DMS153 treated with DMSO at 0.1 percent for 48 hours (cell line): ENCODE measurements at regions not wholly inside any gene's neighbourhood (a gene's known extent, or its start where the extent isn't known, plus 50 kb on each side); places are given as distances from the start of the nearest gene placed in this dataset.

Source experiments
- DNase-seq: peaks from one replicate; lab custom pipeline; 2025; ENCODE audit not compliant: unreplicated experiment; lab: John Stamatoyannopoulos, UW

GRCh38 chr19:30169196-30169900 lies 202.8 kb upstream of the ZNF536 start:
- no peak for DNase-seq

GRCh38 chr19:30170081-30170480 lies 202.1 kb upstream of the ZNF536 start:
- DNase-seq: no peak

- no peak for DNase-seq
Measured at GRCh38 chr19:30170495-30171137, 201.6 kb upstream of the ZNF536 start.

DNA sequence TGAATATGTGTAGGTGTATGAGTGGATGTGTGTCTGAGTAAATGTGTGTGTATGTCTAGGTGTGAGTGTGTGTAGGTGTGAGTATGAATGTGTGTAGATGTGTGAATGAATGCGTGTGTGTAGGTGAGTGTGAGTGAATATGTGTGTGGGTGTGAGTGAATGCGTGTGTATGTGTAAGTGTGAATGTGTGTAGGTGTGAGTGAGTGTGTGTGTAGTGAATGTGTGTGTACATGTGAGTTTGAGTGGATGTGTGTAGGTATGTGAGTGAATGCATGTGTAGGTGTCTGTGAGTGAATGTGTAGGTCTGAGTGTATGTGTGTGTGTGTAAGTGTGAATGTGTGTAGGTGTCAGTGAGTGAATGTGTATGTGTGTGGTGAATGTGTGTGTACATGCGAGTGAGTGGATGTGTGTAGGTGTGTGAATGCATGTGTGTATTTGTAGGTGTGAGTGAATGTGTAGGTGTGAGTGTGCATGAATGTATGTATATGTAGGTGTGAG lies 201.0 kb upstream of the ZNF536 start:
- no peak for DNase-seq

DNA sequence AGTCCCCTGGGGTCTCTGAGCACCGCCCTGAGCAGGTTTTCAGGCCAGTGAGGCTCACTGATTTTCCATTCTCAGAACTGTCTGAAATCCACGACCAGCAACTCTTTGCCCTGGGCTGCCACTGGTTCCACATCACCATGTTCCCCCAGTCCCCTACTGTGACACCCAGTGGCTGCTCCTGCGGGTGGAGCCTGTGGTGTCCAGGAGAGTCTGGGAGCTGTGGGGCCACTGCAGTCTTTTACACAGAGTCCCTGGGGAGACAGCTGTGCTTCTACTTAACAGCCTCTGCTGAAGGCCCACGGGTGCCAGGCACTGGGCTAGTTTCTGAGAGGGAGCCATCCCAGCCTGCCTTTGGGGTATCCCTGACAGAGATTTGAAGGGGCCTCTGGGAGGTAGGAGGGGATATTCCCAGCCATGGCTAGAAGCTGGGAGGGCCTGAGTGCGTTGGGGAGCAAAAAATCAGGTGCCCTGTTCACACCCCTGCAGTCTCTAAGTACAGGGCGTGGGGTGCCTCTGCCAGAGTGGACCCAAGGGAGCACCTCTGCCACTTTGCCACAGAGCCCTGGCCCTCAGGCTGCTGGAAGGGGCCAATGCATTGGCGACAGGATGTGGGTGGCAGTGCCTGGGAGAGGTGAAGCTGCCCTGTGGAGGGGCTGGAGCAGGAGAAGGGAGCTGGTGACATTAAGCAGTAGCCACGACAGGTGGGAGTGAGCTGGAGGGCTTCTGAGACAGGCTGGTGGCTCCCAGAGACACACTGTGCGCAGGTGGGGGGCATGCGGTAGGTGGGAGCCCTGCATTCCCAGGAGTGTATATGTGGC lies 200.2 kb upstream of the ZNF536 start:
- no peak for DNase-seq

GRCh38 chr19:30172613-30173242 lies 199.5 kb upstream of the ZNF536 start:
- DNase-seq: no peak

- no peak for DNase-seq
Measured at GRCh38 chr19:30173593-30174356, 198.4 kb upstream of the ZNF536 start.

DNA sequence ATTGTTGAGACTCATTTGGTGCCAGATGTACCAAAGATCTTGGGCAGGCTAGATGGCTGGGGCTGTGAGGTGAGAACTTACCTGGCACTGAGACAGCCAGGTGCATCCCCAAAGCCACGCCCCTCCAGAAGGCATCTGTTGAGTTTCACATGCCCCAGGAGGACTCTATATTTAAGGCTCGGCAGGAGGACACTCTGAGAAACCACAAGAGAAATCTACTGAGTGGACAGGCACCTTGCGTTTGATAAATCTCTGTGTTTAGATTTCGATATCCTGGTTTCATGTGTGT lies 197.9 kb upstream of the ZNF536 start:
- no peak for DNase-seq

DNA sequence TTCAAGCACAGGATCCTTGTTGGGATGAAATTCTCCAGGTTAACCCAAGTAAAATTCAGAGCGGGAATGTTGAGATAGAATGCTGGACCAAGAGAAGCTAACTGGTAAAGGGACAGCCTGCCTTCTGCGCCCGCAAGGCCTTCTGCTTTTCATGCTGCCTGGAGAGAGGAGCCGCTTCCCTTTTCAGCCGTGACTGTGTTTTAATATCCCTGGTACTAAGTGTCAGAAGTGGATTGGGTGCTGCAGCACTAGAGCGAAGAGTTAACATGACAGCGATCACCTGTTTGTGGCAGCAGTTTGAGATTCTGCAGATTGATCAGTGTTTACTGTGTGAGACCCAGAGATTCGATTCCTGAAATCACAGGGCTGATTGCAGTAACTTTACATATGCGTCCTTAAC lies 197.4 kb upstream of the ZNF536 start:
- DNase-seq: no peak

DNA sequence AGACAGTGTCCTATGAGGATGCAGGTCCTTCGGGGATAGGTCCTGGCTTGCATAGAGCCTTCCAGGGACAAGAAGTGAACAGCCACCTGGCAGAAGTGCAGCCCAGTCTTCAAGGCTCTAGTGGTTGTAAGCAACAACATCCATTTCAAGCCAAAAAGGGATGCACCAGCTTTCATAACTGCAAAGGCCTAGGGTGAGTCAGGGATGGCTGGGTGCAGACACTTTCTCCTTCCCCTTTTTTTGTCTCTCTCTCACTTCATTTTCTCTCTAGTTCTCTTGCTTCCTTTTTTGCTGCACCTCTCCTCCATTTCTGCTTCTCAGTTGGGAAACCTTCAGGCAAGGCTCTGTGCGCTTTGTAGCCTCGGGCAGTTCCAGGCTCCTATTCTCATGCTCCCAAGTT lies 196.2 kb upstream of the ZNF536 start:
- no peak for DNase-seq

GRCh38 chr19:30178721-30179402 lies 193.3 kb upstream of the ZNF536 start:
- DNase-seq: no peak

DNA sequence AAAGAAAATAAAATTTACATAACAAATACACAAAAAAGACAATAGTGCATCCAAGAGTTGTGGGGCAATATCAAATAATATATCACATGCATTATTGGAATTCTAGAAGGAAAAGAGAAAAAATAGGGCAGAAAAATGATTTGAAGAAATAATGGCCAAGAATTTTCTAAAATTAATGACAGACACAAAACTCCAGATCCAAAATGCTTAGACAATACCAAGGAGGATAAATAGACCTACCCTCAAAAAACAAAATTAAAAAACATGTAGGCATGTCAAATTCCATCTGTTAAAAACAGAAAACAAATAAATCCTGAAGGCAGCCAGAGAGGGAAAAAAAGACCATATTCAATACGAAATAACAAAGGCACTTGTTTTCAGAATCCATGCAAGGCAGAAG lies 191.5 kb upstream of the ZNF536 start:
- no peak for DNase-seq

DNA sequence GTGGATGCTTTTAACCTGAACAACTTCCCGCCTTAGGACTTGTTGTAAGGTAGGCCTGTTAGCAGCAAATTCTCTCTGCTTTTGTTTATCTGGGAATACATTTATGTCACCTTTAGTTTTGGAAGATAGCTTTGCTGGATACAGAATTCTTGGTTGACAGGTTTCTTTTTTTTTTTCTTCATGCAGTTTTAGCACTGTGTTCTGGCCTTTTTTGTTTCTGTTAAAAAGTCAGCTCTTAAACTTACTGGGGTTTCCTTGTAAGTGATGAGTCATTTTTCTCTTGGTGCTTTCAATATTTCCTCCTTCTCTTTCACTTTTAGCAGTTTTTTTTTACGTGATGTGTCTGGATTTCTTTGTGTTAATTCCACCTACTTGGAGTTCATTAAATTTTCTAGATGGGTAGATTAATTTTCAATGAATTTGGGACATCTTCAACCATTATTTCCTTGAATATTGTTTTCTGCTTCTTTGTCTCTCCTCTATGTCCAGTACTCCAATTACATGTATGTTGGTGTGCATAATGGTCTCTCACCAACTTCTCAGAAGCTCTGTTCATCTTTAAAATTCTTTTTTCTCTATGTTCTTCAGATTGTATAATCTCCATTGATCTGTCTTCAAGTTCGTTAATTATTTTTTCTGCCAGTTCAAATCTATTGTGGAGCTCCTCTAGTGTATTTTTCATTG lies 188.2 kb upstream of the ZNF536 start:
- no peak for DNase-seq

GRCh38 chr19:30202060-30202600 lies 170.1 kb upstream of the ZNF536 start:
- DNase-seq: no peak

GRCh38 chr19:30204721-30205120 lies 167.5 kb upstream of the ZNF536 start:
- DNase-seq: no peak

DNA sequence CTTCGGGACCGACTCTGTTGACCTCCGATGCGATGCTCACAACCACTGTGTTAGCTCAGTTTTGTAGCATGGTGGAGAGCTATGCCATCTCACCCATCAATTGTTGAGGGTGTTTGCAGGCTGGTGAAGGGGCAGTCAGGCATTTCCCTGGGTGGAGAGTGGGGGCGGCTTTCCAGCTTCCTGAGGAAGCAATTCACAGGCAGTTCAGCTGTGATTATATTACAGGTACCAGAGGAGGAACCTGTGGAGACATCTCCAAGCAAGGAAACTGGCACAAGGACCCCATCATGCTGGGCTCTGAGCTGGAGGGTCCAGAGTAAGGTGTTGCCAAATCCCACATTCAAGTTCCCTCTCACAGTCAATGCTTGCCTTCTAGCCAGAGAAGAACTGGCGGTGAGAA lies 166.0 kb upstream of the ZNF536 start:
- DNase-seq: no peak

- DNase-seq: no peak
Measured at GRCh38 chr19:30207357-30207756, 164.8 kb upstream of the ZNF536 start.

GRCh38 chr19:30208436-30209060 lies 163.6 kb upstream of the ZNF536 start:
- DNase-seq: no peak
